Spleen (tissue), 11 donors: ENCODE measurements at regions not wholly inside any gene's neighbourhood (a gene's known extent, or its start where the extent isn't known, plus 50 kb on each side); places are given as distances from the start of the nearest gene placed in this dataset.

Experiments used
- DNase-seq: peaks from one replicate; pipeline ENCODE4 v3.0.0-alpha.2; 2020
- H3K27ac ChIP-seq, 8 donors: fragments of 200-600 bp; sonication (generic) in 7 of 8; 1 replicate in 4 of 8; 2 replicates in 4 of 8; pipeline versions ENCODE4 v1.5.0 to v1.8.0; 2016 to 2021; ENCODE audit warnings: inconsistent platforms in 4 of 8, mild to moderate bottlenecking in 4 of 8, moderate library complexity in 1 of 8
- H3K27me3 ChIP-seq, 7 donors: fragments of 200-600 bp; sonication (generic) in 6 of 7; replicated peaks in 1 of 7; 1 replicate in 4 of 7; 2 replicates in 3 of 7; pipeline versions ENCODE4 v1.5.0 to v1.8.0; 2016 to 2021; ENCODE audit warnings: inconsistent platforms in 3 of 7, mild to moderate bottlenecking in 1 of 7
- H3K36me3 ChIP-seq, 6 donors: fragments of 200-600 bp; sonication (generic) in 5 of 6; 1 replicate in 4 of 6; 2 replicates in 2 of 6; pipeline versions ENCODE4 v1.5.0 to v1.8.0; 2016 to 2021; ENCODE audit warnings: inconsistent platforms in 2 of 6
- H3K4me1 ChIP-seq, 6 donors: fragments of 200-600 bp; sonication (generic) in 5 of 6; 1 replicate in 3 of 6; 2 replicates in 3 of 6; pipeline versions ENCODE4 v1.5.0 to v1.8.0; 2016 to 2021; ENCODE audit warnings: inconsistent platforms in 3 of 6
- H3K4me3 ChIP-seq, 8 donors: fragments of 200-600 bp; sonication (generic) in 7 of 8; 1 replicate in 4 of 8; 2 replicates in 4 of 8; pipeline versions ENCODE4 v1.5.0 to v1.8.0; 2016 to 2021; ENCODE audit warnings: inconsistent platforms in 4 of 8, mild to moderate bottlenecking in 4 of 8, moderate library complexity in 2 of 8
- H3K9me3 ChIP-seq, 8 donors: fragments of 200-600 bp; sonication (generic) in 7 of 8; 1 replicate in 4 of 8; 2 replicates in 4 of 8; pipeline versions ENCODE4 v1.5.0 to v1.8.0; 2016 to 2021; ENCODE audit warnings: inconsistent platforms in 4 of 8
- POLR2A ChIP-seq, 3 donors: fragments of 450-650 bp; IDR thresholded peaks; one replicate each; pipeline ENCODE4 v1.5.1; 2017; ENCODE audit warnings: antibody characterized with exemption in 3 of 3, mild to moderate bottlenecking in 1 of 3
- POLR2AphosphoS5 ChIP-seq, 3 donors: sonication (generic); formaldehyde crosslinking; IDR thresholded peaks; one replicate each; pipeline ENCODE4 v1.5.1; 2017; ENCODE audit warnings: antibody characterized with exemption in 3 of 3
- WGBS, 5 donors: extraction: QIAGEN DNeasy Blood & Tissue Kit in 3 of 5; methylation state at CpG; one replicate each; pipeline versions ENCODE4 v1.1.5 to v1.1.7; 2013 to 2018; 5-methylcytosine and 5-hydroxymethylcytosine counted together
- intact Hi-C: fragments of 100-400 bp; cut with DNase I; formaldehyde crosslinking; loops from one replicate; pipeline ENCODE4 v1.15.0; 2023; ENCODE audit warnings: low total_unique reads
- TF ChIP-seq, protein P1 (sequence below), 11 experiments: fragments of 200-600 bp in 7 of 11; fragments of 450-650 bp in 4 of 11; sonication (generic) in 4 of 11; IDR thresholded peaks in 8 of 11; conservative IDR thresholded peaks in 3 of 11; 1 replicate in 7 of 11; 2 replicates in 4 of 11; pipeline versions ENCODE4 v1.4.0 to v1.8.0; 2016 to 2021; ENCODE audit warnings: antibody characterized with exemption in 11 of 11, inconsistent platforms in 4 of 11, mild to moderate bottlenecking in 1 of 11
- donor health status: healthy with polysubstance abuse.
- donor health status: DM: no; HTN: no; CAD: no; lungs with moderate emphysema.
- donor health status: DM: no; HTN: no; CAD: no.
- donor health status: Bipolar disorder and iron deficiency.
- donor health status: healthy.
- donor health status: DM: no; HTN: no; CAD: no.
- donor health status: DM: yes; HTN: yes; CAD: no.

DNA sequence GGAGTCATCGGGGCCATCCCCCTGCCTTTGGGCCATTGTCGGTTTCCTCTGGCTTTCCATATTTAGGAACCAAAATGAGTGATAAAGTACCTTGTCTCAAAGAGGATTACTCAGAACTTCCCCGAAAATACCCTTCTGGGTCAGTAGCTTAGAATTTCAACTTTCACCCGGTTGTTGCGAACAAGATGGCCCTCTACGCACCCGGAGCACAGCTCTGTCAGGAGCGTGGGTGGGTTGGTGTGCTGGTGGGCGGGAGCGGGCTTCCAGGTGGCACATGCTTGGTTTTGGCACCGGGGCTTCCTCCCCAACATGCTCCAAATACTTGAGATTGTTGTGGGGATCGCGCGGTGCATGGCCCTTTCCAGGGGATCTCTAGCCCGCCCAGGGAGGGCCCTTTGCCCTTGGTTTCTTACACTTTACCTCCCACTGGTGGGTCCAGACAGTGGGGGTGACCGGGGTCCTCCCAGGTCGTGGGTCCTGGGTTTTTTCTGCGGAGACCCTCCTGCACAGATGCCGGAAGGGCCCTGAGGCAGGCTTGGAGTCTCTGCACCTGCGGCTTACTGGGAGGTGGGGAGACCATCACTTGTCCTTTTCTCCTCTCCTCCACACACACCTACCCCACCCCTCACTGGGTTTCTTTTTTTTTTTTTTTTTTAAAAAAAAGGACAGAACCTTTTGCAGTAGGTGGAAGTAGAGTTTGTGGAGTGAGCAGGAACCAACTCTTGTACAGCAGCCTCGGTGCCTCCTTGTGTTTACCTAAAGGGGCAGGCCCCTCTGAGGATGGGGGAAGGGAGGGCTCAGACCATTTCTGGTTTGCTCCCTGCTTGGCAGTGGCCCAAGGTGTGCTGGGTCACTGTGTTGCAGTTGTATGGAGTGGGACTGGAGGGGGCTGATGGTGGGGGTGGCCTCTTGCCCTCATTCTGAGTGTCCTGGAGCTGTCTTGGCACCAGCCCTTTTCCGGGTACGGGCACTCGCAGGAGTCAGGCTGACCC is 142.1 kb downstream of the SEC14L1 start:
- Histone ChIP-seq H3K27ac (peak overlapping the region in 1 of 8 donors; percentile 27), H3K36me3 (no peaks in the 10 kb centered on the region), H3K4me1 (peaks cover 16 to 70% (median 49%) of the 10 kb centered on the region in 6 donors), H3K4me3 (peak overlapping the region in 1 of 8 donors; percentile 78), H3K27me3 (peaks cover 0 to 30% (median 3%) of the 10 kb centered on the region in 7 donors), H3K9me3 (no peaks in the 10 kb centered on the region)
- 74 to 82% (median 79%) methylated on average over 22 to 24 of the region's 24 CpGs for WGBS, 5 donors
- DNase-seq: no peak
- TF ChIP-seq POLR2A (IDR thresholded peaks at IDR 0.05): no peak
- TF ChIP-seq, protein P1, sequence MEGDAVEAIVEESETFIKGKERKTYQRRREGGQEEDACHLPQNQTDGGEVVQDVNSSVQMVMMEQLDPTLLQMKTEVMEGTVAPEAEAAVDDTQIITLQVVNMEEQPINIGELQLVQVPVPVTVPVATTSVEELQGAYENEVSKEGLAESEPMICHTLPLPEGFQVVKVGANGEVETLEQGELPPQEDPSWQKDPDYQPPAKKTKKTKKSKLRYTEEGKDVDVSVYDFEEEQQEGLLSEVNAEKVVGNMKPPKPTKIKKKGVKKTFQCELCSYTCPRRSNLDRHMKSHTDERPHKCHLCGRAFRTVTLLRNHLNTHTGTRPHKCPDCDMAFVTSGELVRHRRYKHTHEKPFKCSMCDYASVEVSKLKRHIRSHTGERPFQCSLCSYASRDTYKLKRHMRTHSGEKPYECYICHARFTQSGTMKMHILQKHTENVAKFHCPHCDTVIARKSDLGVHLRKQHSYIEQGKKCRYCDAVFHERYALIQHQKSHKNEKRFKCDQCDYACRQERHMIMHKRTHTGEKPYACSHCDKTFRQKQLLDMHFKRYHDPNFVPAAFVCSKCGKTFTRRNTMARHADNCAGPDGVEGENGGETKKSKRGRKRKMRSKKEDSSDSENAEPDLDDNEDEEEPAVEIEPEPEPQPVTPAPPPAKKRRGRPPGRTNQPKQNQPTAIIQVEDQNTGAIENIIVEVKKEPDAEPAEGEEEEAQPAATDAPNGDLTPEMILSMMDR (IDR thresholded peaks at IDR 0.05 in 8 of 11, conservative IDR thresholded peaks at IDR 0.05 in 3 of 11): no peak
- TF ChIP-seq POLR2AphosphoS5 (IDR thresholded peaks at IDR 0.05): no peak
- intact Hi-C loops: no loop called here

DNA sequence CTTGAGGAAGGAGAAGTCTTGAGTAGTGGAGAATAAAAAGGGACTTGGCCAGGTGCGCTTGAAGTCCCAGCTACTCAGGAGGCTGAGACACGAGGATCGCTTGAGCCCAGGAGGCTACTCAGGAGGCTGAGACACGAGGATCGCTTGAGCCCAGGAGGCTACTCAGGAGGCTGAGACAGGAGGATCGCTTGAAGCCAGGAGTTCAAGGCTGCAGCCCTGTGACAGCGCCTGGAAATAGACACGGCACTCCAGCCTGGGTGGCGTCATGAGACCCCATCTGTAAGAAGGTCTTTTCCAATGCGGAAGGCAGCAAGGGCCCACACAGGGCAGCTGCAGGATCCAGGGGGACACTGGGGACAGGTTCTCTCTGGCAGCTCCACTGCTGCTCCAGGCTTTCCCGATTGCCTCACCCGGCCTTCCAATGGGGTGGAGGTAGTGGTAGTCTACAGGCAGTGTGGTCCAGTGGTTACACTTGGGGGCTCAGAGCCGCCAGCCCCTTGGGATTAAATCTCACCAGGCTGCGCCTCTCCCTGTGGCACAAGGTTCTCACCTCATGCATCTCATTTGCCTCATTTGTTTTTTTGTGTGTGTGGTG is 143.4 kb downstream of the SEC14L1 start:
- peaks cover 17 to 78% (median 54%) of the 10 kb centered on the region in 6 donors for H3K4me1 ChIP-seq
- peak overlapping the region in 3 of 8 donors; percentile 36 to 79 (median 70) for H3K27ac ChIP-seq
- H3K4me3 ChIP-seq: no peak overlapping the region
- peaks cover 0 to 30% (median 3%) of the 10 kb centered on the region in 7 donors for H3K27me3 ChIP-seq
- no peak for DNase-seq
- WGBS, 5 donors: 86 to 93% (median 91%) methylated on average over 14 of the region's 14 CpGs
- intact Hi-C loops: no loop called here
- no peaks in the 10 kb centered on the region for H3K9me3 ChIP-seq
- TF ChIP-seq, protein P1 (IDR thresholded peaks at IDR 0.05 in 8 of 11, conservative IDR thresholded peaks at IDR 0.05 in 3 of 11): no peak
- TF ChIP-seq POLR2AphosphoS5 (IDR thresholded peaks at IDR 0.05) (no peak), POLR2A (IDR thresholded peaks at IDR 0.05) (no peak)
- H3K36me3 ChIP-seq: no peaks in the 10 kb centered on the region

DNA sequence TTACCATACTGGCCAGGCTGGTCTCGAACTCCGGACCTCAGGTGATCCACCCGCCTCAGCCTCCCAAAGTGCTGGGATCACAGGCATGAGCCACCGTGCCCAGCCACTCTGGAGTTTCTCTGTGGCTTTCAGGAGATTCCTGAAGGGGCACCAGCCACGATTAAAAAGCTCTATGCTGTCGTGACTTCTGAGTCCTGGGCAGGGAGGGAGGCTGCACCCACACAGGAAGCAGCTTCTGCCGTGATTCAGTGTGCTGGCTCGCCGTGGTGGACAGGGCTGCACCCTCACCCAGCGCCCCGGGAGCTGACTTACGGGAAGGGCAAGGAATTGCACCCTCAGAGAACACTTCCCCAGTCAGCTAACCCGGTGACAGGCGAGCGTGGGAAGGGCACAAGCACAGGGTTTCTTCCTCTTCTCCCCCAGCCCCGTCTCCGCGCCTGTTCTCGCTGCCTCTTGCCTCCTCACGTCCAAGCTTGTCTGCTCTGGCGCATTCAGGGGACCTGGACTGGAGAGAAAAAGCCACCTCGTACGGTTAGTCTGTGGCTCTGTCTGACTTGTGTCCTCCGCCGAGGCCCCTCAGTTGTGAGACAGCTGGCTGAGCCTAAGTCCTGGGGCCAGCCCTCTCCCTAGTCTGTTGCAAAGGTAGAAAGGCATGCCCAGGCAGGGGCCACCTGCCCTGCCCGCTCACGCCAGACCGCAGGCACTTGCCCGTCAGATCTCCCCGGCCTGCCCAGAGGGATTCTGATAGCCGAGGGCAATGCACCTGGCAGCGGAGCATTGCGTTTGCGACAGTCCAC is 145.0 kb downstream of the SEC14L1 start:
- peaks cover 0 to 23% (median 3%) of the 10 kb centered on the region in 7 donors for H3K27me3 ChIP-seq
- peak; percentile 91 for DNase-seq
- intact Hi-C loops: no loop called here
- peak overlapping the region in 6 of 8 donors; percentile 24 to 82 (median 68) for H3K27ac ChIP-seq
- H3K36me3 ChIP-seq: no peaks in the 10 kb centered on the region
- 44 to 55% (median 51%) methylated on average over 16 to 34 of the region's 34 CpGs for WGBS, 5 donors
- TF ChIP-seq POLR2AphosphoS5 (IDR thresholded peaks at IDR 0.05) (peak; percentile 62 to 84 (median 74)), POLR2A (IDR thresholded peaks at IDR 0.05) (no peak)
- TF ChIP-seq, protein P1 (IDR thresholded peaks at IDR 0.05 in 8 of 11, conservative IDR thresholded peaks at IDR 0.05 in 3 of 11): peak in 1 of 11 experiments; percentile 11
- H3K9me3 ChIP-seq: no peaks in the 10 kb centered on the region
- H3K4me3 ChIP-seq: peak overlapping the region in 1 of 8 donors; percentile 12
- peaks cover 7 to 73% (median 46%) of the 10 kb centered on the region in 6 donors for H3K4me1 ChIP-seq
